GM19328 (cell line): ENCODE measurements at regions not wholly inside any gene's neighbourhood (a gene's known extent, or its start where the extent isn't known, plus 50 kb on each side); places are given as distances from the start of the nearest gene placed in this dataset.
A peak's percentile ranks its signal among the peaks of the same experiment; 100 is the strongest.
"Not testable (repeated sequence)": the region's sequence is repeated elsewhere in the genome, so short reads cannot be mapped to it uniquely, and the experiment has no call there.

Source experiments
- ATAC-seq: cut with Tn5 transposase; IDR thresholded peaks from one replicate; pipeline ENCODE4 v1.9.1; 2021; ENCODE audit warnings: mild to moderate bottlenecking, moderate library complexity; ENCODE audit not compliant: unreplicated experiment

DNA sequence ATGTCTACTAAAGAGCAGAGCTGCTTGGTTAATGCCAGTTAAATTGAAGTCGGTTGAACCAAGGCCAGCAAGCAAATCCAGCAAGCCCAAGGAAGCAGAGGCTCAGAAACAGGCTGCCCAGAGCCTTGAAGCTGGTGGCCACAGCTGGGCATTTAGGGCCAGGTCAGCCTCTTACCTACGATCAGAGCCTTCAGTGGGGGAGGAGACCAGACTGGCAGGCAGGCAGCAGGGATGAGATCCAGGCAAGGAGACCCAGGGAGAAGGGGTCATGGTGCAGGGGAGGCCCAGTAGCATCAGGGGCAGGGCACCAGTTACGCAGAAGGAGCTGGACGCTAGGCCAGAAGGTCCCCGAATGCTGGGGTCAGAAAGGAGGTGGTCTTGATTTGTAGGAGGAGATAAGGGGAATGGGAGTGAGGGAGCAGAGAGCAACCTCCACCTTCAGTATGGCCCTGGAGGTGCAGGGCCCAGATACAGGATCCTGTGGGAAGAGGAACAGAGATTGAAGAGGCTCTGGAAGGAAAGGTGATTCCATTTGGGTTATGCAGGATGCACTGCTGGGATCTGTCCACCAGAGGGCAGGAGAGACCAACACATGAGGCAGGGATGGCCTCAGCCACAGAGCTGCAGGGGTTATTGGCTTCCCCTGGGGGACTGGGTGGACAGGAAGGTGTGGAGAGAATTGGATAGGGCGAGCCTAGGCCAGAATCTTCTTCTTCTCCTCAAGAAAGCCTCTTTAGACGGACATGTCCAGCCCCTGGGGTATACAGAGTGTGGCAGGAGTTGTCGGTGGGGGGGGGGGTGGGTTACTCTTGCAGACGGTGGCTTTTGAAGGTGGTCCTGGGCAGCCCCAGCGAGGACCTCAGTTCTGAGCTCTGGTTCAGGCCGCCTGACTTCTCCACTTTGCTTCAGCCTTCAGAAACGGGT, 132.6 kb upstream of the PODXL start:
- no peak for ATAC-seq

GRCh38 chr7:131687296-131687695, 130.9 kb upstream of the PODXL start:
- ATAC-seq: no peak

DNA sequence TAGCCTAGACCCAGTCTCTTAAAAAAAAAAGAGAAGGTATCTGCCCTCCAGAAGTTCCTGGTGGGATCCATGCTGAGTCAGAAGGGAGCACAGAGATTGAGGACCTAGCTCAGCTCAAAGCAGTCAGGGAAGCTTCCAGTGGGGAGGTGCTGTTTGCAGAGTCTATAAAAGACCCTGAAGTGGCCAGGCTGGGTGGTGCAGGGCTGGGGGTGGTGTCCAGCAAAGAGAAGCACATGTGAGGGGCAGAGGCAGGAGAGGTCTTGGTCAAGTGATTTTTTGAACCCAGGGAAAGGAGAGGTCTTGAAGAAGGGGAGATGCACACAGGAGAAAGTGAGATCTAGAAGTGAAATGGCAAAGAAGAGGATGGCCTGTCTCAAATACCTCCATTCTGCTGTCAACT, 130.4 kb upstream of the PODXL start:
- no peak for ATAC-seq

GRCh38 chr7:131683536-131684125, 127.2 kb upstream of the PODXL start:
- no peak for ATAC-seq

DNA sequence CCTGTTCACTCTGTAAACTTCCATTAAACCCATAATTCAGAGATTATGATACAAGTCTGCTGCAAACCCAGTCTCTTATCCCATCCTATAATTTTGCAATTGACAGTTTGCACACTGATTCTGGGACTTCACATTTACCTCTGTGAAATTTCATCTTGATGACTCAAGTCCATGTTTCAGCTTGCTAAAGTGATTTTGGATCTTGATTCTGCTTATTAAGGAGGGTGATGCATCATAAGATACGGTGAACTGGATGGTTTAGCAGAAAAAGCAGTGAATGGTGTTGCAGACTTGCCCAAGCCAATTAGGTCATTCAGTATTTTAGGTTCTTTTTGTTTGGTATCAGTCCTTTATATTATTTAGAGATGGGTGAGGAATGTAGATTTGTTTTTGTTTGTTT, 125.5 kb upstream of the PODXL start:
- ATAC-seq: no peak

GRCh38 chr7:131679071-131679470, 122.6 kb upstream of the PODXL start:
- not testable (repeated sequence) for ATAC-seq

GRCh38 chr7:131676850-131677249, 120.4 kb upstream of the PODXL start:
- not testable (repeated sequence) for ATAC-seq

GRCh38 chr7:131674131-131674530, 117.7 kb upstream of the PODXL start:
- ATAC-seq: no peak

GRCh38 chr7:131673576-131673975, 117.1 kb upstream of the PODXL start:
- ATAC-seq: no peak

GRCh38 chr7:131670406-131670805, 114.0 kb upstream of the PODXL start:
- no peak for ATAC-seq

DNA sequence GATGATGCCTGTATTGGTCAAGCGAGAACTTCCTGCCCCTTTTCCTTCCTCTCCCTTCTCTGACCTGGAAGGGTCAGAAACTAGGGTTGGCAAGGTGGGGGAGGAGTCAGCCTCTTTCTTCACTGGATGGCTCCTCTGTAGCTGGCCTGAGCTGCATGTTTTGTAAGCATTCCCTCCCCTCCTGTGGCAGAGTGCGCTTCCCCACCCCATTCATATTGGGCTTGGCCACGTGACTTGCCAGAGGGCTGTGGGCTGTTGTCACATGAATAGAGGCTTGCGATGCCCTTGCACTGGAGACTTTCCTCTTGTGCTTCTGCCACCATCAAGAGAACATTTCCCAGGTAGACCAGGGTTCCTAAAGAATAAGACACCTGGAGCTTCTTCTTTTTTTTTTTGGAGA, 111.3 kb upstream of the PODXL start:
- ATAC-seq: no peak

DNA sequence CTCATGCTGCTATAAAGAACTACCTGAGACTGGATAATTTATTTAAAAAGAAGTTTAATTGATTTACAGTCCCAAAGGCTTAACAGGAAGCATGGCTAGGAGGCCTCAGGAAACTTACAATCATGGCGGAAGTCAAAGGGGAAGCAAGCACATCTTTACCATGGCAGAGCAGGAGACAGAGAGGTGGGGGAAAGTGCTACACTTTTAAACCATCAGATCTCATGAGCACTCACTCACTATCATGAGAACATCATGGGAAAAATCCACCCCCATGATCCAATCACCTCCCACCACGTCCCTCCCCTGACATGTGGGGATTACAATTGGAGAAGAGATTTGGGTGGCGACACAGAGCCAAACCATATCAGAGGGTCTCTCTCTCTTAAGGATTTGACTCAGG, 108.6 kb upstream of the PODXL start:
- no peak for ATAC-seq

DNA sequence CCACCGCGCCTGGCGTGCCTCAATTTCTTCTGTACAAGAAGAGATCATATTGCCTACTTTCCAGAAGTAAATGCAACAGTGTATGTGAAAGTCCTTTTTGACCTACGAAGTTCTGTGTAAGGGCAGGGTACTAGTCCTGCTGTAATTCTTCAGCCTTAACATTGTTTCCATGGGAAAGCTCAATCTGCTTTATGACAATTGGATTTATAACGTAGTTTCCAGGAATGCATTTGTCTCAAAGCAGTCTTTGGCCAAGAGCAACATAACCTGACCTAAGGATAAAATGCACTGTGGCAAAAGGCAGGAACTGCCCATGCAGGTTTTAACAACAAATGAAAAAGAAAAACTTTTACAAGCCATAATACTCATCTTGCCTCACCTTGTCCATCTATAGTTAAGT, 108.1 kb upstream of the PODXL start:
- ATAC-seq: no peak

DNA sequence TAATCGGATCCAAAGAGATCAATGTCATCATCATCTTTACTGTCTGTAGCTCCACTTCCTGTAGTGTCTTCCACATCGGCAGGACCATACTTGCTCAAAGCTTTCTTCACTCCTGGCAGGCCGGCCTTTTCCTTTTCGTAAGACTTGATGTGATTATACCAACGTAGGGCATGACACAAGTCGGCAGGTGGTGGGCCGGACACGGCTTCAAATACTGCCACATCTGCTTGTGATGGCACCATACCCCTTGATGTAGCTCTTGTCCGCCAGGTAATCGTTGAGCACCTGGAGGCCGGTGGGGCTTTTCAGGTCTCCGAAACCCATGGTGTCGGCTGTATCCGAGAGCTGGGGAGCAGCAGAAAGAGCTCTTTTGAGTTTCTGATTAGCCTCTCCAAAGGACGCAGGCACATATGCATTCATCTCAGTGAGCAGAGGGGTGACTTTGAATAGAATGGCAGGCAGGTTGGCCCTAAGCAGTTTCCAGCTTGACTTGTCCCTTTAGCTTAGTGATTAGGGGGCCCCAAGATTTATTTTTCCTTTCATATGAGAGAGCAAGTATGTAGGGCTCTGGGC, 106.0 kb upstream of the PODXL start:
- ATAC-seq: not testable (repeated sequence)

GRCh38 chr7:131657881-131658280, 101.5 kb upstream of the PODXL start:
- ATAC-seq: no peak

- no peak for ATAC-seq
Measured at GRCh38 chr7:131656980-131657723, 100.7 kb upstream of the PODXL start.

DNA sequence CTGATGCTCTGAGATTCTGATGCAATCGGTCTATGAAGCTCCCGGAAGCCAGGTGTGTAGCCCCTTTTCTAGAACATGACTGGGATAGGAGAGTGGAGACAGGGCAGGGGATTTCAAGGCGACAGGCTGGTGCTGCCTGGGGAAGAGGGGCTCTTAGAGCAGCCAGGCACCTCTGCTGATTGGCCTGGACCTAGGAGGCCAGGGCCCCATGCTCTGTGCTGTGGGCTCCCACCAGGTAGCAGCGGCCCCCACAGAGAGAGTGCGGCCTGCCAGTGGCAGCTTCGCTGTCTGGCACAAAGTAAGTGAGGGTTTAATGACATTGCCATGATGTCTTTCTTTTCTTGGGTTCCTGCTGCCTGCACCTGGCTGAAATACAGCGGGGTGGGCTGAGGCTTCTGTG, 99.4 kb upstream of the PODXL start:
- ATAC-seq: no peak

GRCh38 chr7:131655447-131655846, 99.0 kb upstream of the PODXL start:
- no peak for ATAC-seq

DNA sequence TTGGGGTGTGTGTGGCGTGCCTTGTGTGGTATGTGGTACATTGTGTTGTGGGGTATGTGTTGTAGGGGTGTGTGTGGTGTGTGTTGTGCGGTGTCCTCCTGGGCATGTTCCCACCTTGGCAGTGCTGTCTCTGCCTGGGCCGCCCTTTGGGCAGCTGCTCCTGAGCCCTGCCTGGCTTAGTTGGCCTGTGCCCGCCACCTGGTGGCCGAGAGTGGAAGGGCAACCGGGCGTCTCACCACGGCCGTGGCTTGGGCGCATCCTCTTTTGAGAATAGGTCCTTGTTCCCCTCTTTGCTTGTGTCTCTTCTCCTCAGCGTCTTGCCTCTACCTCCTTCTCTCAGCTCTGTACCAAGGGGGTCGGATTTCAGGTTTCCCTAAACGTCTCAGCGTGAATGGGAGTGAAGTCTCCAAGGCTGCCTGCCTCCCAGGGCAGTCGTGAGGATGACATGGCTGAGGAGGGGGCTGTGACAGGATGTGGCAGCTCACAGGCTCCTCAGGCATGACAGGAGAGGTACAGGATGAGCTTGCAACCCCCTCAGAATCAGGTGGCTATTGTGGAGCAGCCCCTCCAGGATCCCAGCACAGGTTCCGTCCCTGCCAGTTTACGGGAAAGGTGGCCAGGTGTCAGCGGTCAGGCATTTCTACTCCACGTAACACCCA, 98.4 kb upstream of the PODXL start:
- ATAC-seq: peak; percentile 86

DNA sequence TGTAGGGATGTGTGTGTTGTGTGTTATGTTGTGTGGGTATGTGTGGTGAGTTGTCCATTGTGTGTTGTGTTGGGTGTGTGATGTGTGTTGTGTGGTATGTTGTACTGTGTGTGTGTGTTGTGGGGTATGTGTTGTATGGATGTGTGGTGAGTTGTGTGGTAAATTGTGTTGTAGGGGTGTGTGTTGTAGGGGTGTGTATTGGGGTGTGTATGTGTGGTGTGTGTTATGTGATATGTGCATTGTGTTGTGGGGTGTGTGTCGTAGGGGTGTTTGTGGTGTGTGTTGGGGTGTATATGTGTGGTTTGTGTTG, 97.8 kb upstream of the PODXL start:
- ATAC-seq: no peak
